Brain microvascular endothelial cell (primary cell): ENCODE measurements at regions not wholly inside any gene's neighbourhood (a gene's known extent, or its start where the extent isn't known, plus 50 kb on each side); places are given as distances from the start of the nearest gene placed in this dataset.

Experiments
- DNase-seq: peaks from one replicate; pipeline ENCODE4 v3.0.0-alpha.2; 2020
- H3K27ac ChIP-seq: fragments of 250-450 bp; sonication (Bioruptor Pico); 2 replicates; pipeline ENCODE4 v1.5.1; 2020; ENCODE audit warnings: mild to moderate bottlenecking, moderate library complexity
- H3K27me3 ChIP-seq: fragments of 250-450 bp; sonication (Bioruptor Pico); replicated peaks from 2 replicates; pipeline ENCODE4 v1.5.1; 2020; ENCODE audit warnings: mild to moderate bottlenecking
- H3K36me3 ChIP-seq: fragments of 250-450 bp; sonication (Bioruptor Pico); replicated peaks from 2 replicates; pipeline ENCODE4 v1.5.1; 2020; ENCODE audit warnings: mild to moderate bottlenecking
- H3K4me3 ChIP-seq: 2 replicates; pipeline ENCODE4 v1.5.1; 2011; ENCODE audit warnings: low read depth, mild to moderate bottlenecking, control low read depth, low read length, moderate library complexity
- in situ Hi-C: cut with HindIII; loops from 2 replicates; pipeline ENCODE4 v1.10.0; 2017; ENCODE audit warnings: low sequenced_read_pairs, low pct_ligation_motif_present
- TF ChIP-seq, protein P1 (sequence below): IDR thresholded peaks from 2 replicates; pipeline ENCODE4 v1.5.1; 2011; ENCODE audit warnings: low read depth, mild to moderate bottlenecking, moderate library complexity, low read length, control low read depth, inconsistent platforms; ENCODE audit errors: missing control alignments

GRCh38 chr6:56746767-56747504 is 104.2 kb upstream of the DST start:
- no peak for DNase-seq
- in situ Hi-C loops, result no loop called here
- TF ChIP-seq, protein P1, sequence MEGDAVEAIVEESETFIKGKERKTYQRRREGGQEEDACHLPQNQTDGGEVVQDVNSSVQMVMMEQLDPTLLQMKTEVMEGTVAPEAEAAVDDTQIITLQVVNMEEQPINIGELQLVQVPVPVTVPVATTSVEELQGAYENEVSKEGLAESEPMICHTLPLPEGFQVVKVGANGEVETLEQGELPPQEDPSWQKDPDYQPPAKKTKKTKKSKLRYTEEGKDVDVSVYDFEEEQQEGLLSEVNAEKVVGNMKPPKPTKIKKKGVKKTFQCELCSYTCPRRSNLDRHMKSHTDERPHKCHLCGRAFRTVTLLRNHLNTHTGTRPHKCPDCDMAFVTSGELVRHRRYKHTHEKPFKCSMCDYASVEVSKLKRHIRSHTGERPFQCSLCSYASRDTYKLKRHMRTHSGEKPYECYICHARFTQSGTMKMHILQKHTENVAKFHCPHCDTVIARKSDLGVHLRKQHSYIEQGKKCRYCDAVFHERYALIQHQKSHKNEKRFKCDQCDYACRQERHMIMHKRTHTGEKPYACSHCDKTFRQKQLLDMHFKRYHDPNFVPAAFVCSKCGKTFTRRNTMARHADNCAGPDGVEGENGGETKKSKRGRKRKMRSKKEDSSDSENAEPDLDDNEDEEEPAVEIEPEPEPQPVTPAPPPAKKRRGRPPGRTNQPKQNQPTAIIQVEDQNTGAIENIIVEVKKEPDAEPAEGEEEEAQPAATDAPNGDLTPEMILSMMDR, result no peak
- Histone ChIP-seq H3K27ac (no peak overlapping the region), H3K4me3 (no peak overlapping the region), H3K36me3 (no peaks in the 10 kb centered on the region), H3K27me3 (no peaks in the 10 kb centered on the region)

GRCh38 chr6:56745971-56746370 is 103.3 kb upstream of the DST start:
- TF ChIP-seq, protein P1, result no peak
- DNase-seq, result no peak
- in situ Hi-C loops, result no loop called here
- Histone ChIP-seq H3K27me3 (no peaks in the 10 kb centered on the region), H3K36me3 (no peaks in the 10 kb centered on the region), H3K4me3 (no peak overlapping the region), H3K27ac (no peak overlapping the region)

DNA sequence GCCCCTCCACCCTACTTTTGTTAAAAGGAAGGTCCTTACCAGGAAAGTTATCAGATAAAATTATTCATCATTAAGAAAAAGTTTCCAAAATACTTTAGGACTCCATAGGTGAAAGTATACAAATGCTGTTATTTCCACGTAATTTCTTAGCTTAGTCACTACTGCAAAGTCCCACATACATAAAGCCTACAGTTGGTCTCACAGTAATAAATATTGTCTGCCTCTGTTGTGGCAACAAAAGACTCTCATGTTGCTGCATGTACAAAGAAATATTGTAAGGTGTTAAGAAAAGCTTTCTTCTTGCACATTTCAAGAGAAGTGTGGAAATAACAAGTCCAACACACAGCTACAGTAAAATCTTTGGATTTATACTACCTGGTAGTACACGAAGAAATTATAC is 102.4 kb upstream of the DST start:
- no peak for DNase-seq
- Histone ChIP-seq H3K27me3 (no peaks in the 10 kb centered on the region), H3K36me3 (no peaks in the 10 kb centered on the region), H3K4me3 (no peak overlapping the region), H3K27ac (no peak overlapping the region)
- TF ChIP-seq, protein P1, result no peak
- in situ Hi-C loops, result no loop called here

GRCh38 chr6:56744528-56744927 is 101.8 kb upstream of the DST start:
- Histone ChIP-seq H3K27ac (no peak overlapping the region), H3K27me3 (no peaks in the 10 kb centered on the region), H3K36me3 (no peaks in the 10 kb centered on the region), H3K4me3 (no peak overlapping the region)
- in situ Hi-C loops, result no loop called here
- TF ChIP-seq, protein P1, result no peak
- DNase-seq, result no peak

DNA sequence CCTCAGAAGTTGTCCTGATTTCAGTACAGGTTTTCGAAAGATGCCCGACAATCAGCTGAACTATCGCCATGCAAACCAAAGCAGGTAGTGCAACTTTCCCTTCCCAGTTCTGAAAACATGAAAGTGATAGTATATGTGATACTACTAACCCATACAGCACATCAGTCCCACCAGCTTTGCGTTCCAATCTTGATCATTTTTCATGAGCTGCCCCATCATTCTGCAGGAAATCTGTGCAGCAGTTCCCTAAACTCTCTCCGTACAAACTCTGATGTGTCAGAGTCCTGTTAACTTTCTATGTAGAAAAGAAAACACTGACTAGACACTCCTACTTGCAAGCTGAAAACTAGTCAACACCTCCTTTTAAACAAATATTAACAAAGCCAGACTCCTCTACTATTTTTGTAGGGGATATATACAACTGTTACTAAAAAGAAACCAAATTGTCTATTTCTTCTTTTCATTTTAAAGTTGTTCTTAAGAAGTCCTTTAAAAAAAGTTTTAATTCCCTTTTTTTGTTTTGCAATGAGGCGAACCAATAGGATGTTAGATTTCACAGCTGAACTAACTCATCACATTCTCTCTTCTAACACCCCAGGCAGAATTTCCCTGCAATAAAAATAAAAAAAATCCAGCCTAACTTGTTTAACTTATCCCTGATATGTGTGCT is 99.6 kb upstream of the DST start:
- DNase-seq, result no peak
- no peaks in the 10 kb centered on the region for H3K36me3 ChIP-seq
- no peak overlapping the region for H3K27ac ChIP-seq
- no peaks in the 10 kb centered on the region for H3K27me3 ChIP-seq
- in situ Hi-C loops, result no loop called here
- H3K4me3 ChIP-seq, result no peak overlapping the region
- TF ChIP-seq, protein P1, result no peak
